RWPE2 (cell line): ENCODE measurements at regions not wholly inside any gene's neighbourhood (a gene's known extent, or its start where the extent isn't known, plus 50 kb on each side); places are given as distances from the start of the nearest gene placed in this dataset.

Experiments used
- ATAC-seq: fragments of 200-7000 bp; cut with Tn5 transposase; 3 replicates; pipeline ENCODE4 v1.9.1; 2021; ENCODE audit warnings: low read depth
- DNase-seq: peaks from one replicate; pipeline ENCODE4 v3.0.0-alpha.2; 2020; ENCODE audit warnings: low spot score
- H3K27ac ChIP-seq: fragments of 450-650 bp; 2 replicates; pipeline ENCODE4 v1.5.1; 2017; ENCODE audit warnings: mild to moderate bottlenecking; ENCODE audit not compliant: poor library complexity, severe bottlenecking
- H3K27me3 ChIP-seq: fragments of 250-450 bp; sonication (Bioruptor Pico); 2 replicates; pipeline ENCODE4 v1.5.1; 2021; ENCODE audit warnings: mild to moderate bottlenecking, moderate library complexity; ENCODE audit not compliant: insufficient read depth, poor library complexity, severe bottlenecking
- H3K36me3 ChIP-seq: fragments of 250-450 bp; sonication (Bioruptor Pico); 2 replicates; pipeline ENCODE4 v1.5.1; 2020; ENCODE audit warnings: low read depth, mild to moderate bottlenecking, moderate library complexity
- H3K4me1 ChIP-seq: fragments of 250-450 bp; sonication (Bioruptor Pico); 2 replicates; pipeline ENCODE4 v1.5.1; 2021; ENCODE audit warnings: mild to moderate bottlenecking, moderate library complexity; ENCODE audit not compliant: insufficient read depth, poor library complexity, severe bottlenecking
- H3K4me3 ChIP-seq: fragments of 250-450 bp; sonication (Bioruptor Pico); 2 replicates; pipeline ENCODE4 v1.5.1; 2021; ENCODE audit warnings: mild to moderate bottlenecking, moderate library complexity; ENCODE audit not compliant: severe bottlenecking
- H3K9me3 ChIP-seq: fragments of 250-450 bp; sonication (Bioruptor Pico); 2 replicates; pipeline ENCODE4 v1.5.1; 2021; ENCODE audit warnings: mild to moderate bottlenecking, moderate library complexity; ENCODE audit not compliant: severe bottlenecking
- CTCF ChIP-seq: fragments of 450-650 bp; IDR thresholded peaks from one replicate; pipeline ENCODE4 v1.5.1; 2017; ENCODE audit warnings: mild to moderate bottlenecking, moderate library complexity; ENCODE audit not compliant: poor library complexity, severe bottlenecking

DNA sequence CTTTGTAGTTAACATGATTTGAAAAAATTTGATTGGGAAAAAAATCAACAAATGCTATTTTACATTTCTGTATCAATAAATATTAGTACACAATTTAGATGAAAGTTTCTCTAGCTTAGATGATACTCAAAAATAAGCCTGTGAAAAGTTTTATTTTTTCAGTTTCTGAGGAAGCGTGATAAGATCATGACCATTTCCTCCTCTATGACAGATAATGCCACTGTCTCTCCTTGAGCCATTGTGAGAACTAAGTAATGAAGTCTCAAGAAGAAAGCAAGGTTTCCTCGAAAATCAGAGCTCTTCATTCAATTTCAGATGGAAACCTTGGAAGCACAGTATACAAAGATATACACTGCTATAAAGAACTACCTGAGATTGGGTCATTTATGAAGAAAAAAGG, 395.0 kb downstream of the HDGFL1 start:
- ATAC-seq: no peak
- TF ChIP-seq CTCF: no peak

GRCh38 chr6:22965889-22966288, 396.5 kb downstream of the HDGFL1 start:
- Histone ChIP-seq H3K4me1 (no peaks in the 10 kb centered on the region), H3K27me3 (no peaks in the 10 kb centered on the region), H3K9me3 (no peaks in the 10 kb centered on the region), H3K27ac (no peak overlapping the region), H3K36me3 (no peaks in the 10 kb centered on the region), H3K4me3 (no peak overlapping the region)
- DNase-seq: no peak
- no peak for ATAC-seq
- TF ChIP-seq CTCF: no peak

More for the DNA sequence above, 395.0 kb downstream of the HDGFL1 start:
- no peak for DNase-seq
- peaks cover 3% of the 10 kb centered on the region for H3K4me1 ChIP-seq
- H3K27me3 ChIP-seq: no peaks in the 10 kb centered on the region
- no peaks in the 10 kb centered on the region for H3K9me3 ChIP-seq
- no peak overlapping the region for H3K27ac ChIP-seq
- no peaks in the 10 kb centered on the region for H3K36me3 ChIP-seq
- H3K4me3 ChIP-seq: no peak overlapping the region

DNA sequence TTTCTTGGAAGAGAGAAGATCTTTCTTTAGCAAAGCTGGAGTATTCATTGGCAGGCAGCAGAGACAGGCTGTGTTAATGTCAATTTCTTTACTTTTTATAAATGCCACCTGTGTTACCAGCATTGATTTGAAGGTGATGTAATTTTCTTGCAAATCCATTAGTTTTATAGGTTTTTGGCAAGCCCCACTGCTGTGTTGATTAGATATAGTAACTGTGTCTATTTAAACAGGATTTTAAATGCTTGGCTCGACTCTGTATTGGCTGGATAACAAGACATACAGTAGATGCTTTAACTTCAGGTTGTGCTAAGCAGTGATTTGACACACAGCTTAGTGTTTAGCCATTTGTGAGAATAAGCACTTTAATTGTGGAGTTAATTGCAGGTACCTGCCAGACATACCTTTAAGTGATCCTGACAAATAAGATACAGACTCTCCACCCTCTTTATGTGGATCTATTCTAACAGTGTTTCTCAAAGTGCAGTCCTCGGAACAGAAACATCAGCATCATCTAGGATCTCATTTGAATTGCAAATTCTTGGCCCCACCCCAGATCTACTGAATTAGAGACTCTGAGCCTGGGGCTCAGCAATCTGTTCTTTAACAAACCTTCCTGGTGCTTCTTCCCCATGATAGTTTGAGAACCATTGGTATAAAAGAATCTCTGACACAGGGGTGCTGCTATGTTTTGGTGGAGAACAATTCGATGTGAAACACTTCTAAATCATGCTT, 397.5 kb downstream of the HDGFL1 start:
- ATAC-seq (no peak), DNase-seq (no peak)
- H3K27ac ChIP-seq: no peak overlapping the region
- H3K27me3 ChIP-seq: no peaks in the 10 kb centered on the region
- no peaks in the 10 kb centered on the region for H3K36me3 ChIP-seq
- no peak overlapping the region for H3K4me3 ChIP-seq
- H3K4me1 ChIP-seq: no peaks in the 10 kb centered on the region
- H3K9me3 ChIP-seq: no peaks in the 10 kb centered on the region
- no peak for TF ChIP-seq CTCF

GRCh38 chr6:22970004-22970403, 400.6 kb downstream of the HDGFL1 start:
- H3K36me3 ChIP-seq: no peaks in the 10 kb centered on the region

More at GRCh38 chr6:22970004-22970403, 400.6 kb downstream of the HDGFL1 start:
- no peaks in the 10 kb centered on the region for H3K9me3 ChIP-seq
- DNase-seq (no peak), ATAC-seq (no peak)
- no peak overlapping the region for H3K4me3 ChIP-seq
- no peak overlapping the region for H3K27ac ChIP-seq
- no peak for TF ChIP-seq CTCF
- no peaks in the 10 kb centered on the region for H3K4me1 ChIP-seq
- no peaks in the 10 kb centered on the region for H3K27me3 ChIP-seq
